GM12875 (cell line): ENCODE measurements at regions not wholly inside any gene's neighbourhood (a gene's known extent, or its start where the extent isn't known, plus 50 kb on each side); places are given as distances from the start of the nearest gene placed in this dataset.

Experiments used
- H3K4me3 ChIP-seq: one replicate; pipeline ENCODE4 v1.5.1; 2011; ENCODE audit warnings: low read depth, low read length, control low read depth
- CTCF ChIP-seq: IDR thresholded peaks from 2 replicates; pipeline ENCODE4 v1.5.1; 2011; ENCODE audit warnings: low read depth, mild to moderate bottlenecking, control low read depth, inconsistent platforms, low read length, moderate library complexity, borderline replicate concordance; ENCODE audit not compliant: insufficient read depth

DNA sequence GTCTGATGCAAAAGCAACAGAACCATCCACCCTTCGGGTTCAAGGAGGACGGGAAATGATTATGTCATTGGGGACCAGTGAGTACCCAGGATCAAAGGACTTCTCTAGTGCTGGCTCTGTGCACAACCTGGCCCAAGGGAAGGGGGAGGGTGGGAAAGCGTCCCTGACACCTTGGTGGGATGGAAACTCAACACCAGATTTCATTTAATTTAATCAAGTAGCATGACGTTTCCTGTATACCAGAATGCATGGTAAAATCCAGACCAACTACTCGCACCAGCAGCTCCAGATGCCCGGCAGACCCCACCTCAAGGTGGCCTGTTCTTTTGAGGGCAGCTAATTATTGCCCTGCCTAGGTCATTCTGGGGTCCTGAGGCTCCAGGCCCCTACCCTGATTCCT is 385.1 kb downstream of the CADM1 start:
- H3K4me3 ChIP-seq = no peak overlapping the region
- TF ChIP-seq CTCF = no peak
